K562 (cell line): ENCODE measurements at regions not wholly inside any gene's neighbourhood (a gene's known extent, or its start where the extent isn't known, plus 50 kb on each side); places are given as distances from the start of the nearest gene placed in this dataset.

Experiments used
- BMI1 ChIP-seq: fragments of 150-350 bp; IDR thresholded peaks from 2 replicates; pipeline ENCODE4 v1.6.1; 2014; ENCODE audit warnings: low read length
- CCAR2 ChIP-seq: fragments of 200-400 bp; formaldehyde crosslinking; IDR thresholded peaks from 2 replicates; pipeline ENCODE4 v1.6.1; 2017; ENCODE audit warnings: mild to moderate bottlenecking, low read depth, low read length
- CHD7 ChIP-seq: fragments of 200-600 bp; sonication (generic); IDR thresholded peaks from one replicate; pipeline ENCODE4 v1.6.1; 2012; ENCODE audit warnings: mild to moderate bottlenecking, low read depth, low read length, inconsistent platforms
- HDAC1 ChIP-seq, 2 experiments: fragments of 450-650 bp; IDR thresholded peaks; 2 replicates each; pipeline ENCODE4 v1.6.1; 2016 to 2017; ENCODE audit warnings: inconsistent platforms in 1 of 2, mild to moderate bottlenecking in 1 of 2, moderate library complexity in 1 of 2
- HIVEP1 ChIP-seq: fragments of 250-450 bp; sonication (Bioruptor Pico); IDR thresholded peaks from 2 replicates; pipeline ENCODE4 v1.4.0; 2020; ENCODE audit warnings: mild to moderate bottlenecking
- HMG20A ChIP-seq: fragments of 450-650 bp; formaldehyde crosslinking; conservative IDR thresholded peaks from 2 replicates; pipeline ENCODE4 v1.4.0; 2020; ENCODE audit warnings: mild to moderate bottlenecking, mixed read lengths
- HMGN3 ChIP-seq: IDR thresholded peaks from 2 replicates; pipeline ENCODE4 v1.6.1; 2011; ENCODE audit warnings: borderline replicate concordance, low read depth, mild to moderate bottlenecking, mixed read lengths, low read length; ENCODE audit not compliant: insufficient read length; ENCODE audit errors: extremely low read depth
- HNRNPL ChIP-seq: fragments of 200-400 bp; formaldehyde crosslinking; IDR thresholded peaks from 2 replicates; pipeline ENCODE4 v1.6.1; 2017; ENCODE audit warnings: low read depth, mild to moderate bottlenecking, low read length
- ILK ChIP-seq: fragments of 450-650 bp; IDR thresholded peaks from 2 replicates; pipeline ENCODE4 v1.6.1; 2016; ENCODE audit warnings: missing genetic modification characterization, low read depth, mild to moderate bottlenecking, missing compliant biosample characterization, moderate library complexity, borderline replicate concordance
- KLF16 ChIP-seq: IDR thresholded peaks from 2 replicates; pipeline ENCODE4 v1.6.1; 2016; ENCODE audit warnings: antibody characterized with exemption
- RBM25 ChIP-seq: fragments of 200-400 bp; formaldehyde crosslinking; IDR thresholded peaks from 2 replicates; pipeline ENCODE4 v1.6.1; 2018; ENCODE audit warnings: low read length, low read depth, moderate library complexity; ENCODE audit not compliant: severe bottlenecking
- TCF3 ChIP-seq: sonication (generic); formaldehyde crosslinking; IDR thresholded peaks from 2 replicates; pipeline ENCODE4 v1.4.0; 2020; ENCODE audit warnings: mild to moderate bottlenecking, missing genetic modification reagents
- YBX1 ChIP-seq: fragments of 450-650 bp; IDR thresholded peaks from 2 replicates; pipeline ENCODE4 v1.7.1; 2016; ENCODE audit warnings: mild to moderate bottlenecking
- ZFP91 ChIP-seq: sonication (generic); formaldehyde crosslinking; IDR thresholded peaks from 2 replicates; pipeline ENCODE4 v1.8.0; 2022; ENCODE audit warnings: mild to moderate bottlenecking, missing genetic modification reagents
- ZNF184 ChIP-seq: sonication (generic); formaldehyde crosslinking; IDR thresholded peaks from 2 replicates; pipeline ENCODE4 v1.5.0; 2020; ENCODE audit warnings: missing genetic modification reagents
- ZNF511 ChIP-seq: sonication (generic); formaldehyde crosslinking; IDR thresholded peaks from 2 replicates; pipeline ENCODE4 v1.8.0; 2022; ENCODE audit warnings: mild to moderate bottlenecking, missing genetic modification reagents
- ZNF699 ChIP-seq: fragments of 250-450 bp; sonication (Bioruptor Pico); IDR thresholded peaks from 2 replicates; pipeline ENCODE4 v1.8.0; 2021; ENCODE audit warnings: mild to moderate bottlenecking, moderate library complexity; ENCODE audit not compliant: insufficient replicate concordance

DNA sequence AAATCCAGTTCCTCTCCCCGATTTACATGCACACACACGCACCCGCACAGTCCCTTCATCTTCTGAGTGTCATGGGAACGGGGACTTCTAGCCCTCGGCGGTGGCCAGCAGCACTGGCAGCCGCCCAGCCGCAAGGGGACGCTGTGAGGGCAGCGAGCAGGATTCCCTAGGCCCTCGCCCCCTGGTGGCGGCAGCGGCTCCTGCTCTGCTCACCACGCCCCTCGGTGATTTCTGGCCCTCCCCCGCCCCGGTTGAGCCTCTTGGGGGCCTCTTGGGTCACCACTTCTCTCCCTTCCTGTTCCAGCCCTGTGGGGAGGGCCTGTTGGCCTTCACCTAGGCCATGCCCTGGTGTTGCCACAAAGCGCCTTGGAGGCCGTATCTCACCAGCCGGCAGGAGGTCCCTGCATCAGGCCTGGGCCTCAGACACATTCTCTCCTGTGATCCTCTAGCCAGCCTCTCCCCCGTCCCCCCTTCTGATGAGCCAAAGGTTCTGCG, 75.2 kb upstream of the KSR1 start (continued):
- TF ChIP-seq HMG20A (no peak), CHD7 (no peak), ZFP91 (CRISPR knock-in tag) (0 out of 2 replicates have a peak, but pooled peaks have one; percentile 58), HIVEP1 (CRISPR knock-in tag) (no peak), HMGN3 (peak; percentile 77), KLF16 (peak; percentile 88), BMI1 (no peak), TCF3 (no peak), CCAR2 (no peak), YBX1 (no peak), RBM25 (no peak), HDAC1 (IDR thresholded peaks at IDR 0.05) (0 out of 4 replicates have a peak, but pooled peaks of 1 of the 2 experiments have one; percentile 34), HNRNPL (no peak), ZNF184 (CRISPR knock-in tag) (no peak), ZNF699 (CRISPR knock-in tag) (no peak), ILK (tag) (no peak), ZNF511 (CRISPR knock-in tag) (no peak)
